GM19452 (cell line): ENCODE measurements at regions not wholly inside any gene's neighbourhood (a gene's known extent, or its start where the extent isn't known, plus 50 kb on each side); places are given as distances from the start of the nearest gene placed in this dataset.

Source experiments
- ATAC-seq: cut with Tn5 transposase; IDR thresholded peaks from one replicate; pipeline ENCODE4 v1.9.1; 2021; ENCODE audit not compliant: unreplicated experiment

DNA sequence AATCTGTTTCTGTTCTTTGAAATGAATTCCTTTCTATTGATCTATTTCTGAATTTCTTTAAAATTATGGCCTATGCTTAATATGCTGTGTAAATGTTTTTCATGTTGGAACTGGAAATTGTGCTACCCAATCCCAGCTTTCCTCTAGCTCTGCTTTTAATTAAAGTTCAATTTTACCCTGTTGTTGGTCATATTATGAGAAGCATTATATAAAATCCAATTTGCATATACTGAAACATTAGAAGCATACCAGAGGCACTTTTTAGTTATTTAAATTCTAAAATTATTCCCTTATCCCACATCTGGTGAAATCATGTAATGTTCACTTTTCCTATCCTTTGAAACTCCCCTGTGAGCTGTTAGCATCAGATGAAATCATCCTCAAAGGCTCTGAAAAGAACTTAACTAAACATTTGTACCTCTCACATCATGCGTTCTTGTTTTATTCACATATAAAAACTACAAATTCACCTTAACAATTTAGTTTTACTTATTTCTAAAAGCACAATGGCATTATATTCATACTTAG is 160.6 kb upstream of the COL21A1 start:
- ATAC-seq: no peak

DNA sequence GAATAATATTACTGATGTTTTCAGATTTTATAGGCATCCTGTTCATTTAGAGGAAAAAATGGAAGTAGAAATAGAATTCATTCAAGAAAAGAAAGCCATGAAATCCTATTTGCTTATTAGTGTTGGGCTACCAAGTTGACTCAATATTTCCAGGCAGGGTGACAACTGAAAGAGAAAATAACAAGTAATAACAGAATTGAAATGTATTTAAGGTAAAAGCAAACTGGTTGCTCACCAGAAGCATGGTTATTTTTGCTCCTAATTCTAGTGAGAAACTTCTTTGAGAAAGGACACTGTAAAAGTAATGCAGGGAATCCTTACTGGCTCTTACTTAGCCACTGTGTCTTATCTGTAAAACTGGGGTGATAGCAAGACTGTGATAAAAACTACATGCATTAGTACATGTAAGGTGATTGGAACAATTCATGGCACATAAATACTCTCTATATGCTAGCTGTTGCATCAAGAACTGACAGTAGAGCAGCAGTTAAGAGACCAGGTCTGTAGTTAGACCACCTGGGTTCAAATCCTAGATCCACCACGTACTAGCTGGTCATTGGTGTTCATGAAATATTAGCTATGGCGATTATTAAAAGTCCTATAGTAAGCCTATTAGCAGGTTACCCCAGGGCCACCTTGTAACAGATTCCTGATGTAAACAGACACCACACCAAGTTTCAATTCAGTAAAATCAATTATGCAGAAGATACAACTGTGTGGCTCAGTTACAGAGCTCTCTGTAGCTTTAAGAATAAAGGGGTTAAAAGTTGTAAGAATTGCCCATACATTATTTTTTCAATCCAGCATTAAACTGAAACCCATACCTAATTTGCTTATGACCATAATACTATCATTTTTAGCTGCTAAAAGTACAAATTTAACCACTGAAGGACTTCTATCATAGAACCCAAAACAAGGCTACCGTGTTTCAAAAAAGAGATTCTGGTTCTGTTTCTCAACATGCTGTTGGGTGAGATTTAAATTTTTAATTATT is 159.2 kb upstream of the COL21A1 start:
- ATAC-seq: peak; percentile 75

DNA sequence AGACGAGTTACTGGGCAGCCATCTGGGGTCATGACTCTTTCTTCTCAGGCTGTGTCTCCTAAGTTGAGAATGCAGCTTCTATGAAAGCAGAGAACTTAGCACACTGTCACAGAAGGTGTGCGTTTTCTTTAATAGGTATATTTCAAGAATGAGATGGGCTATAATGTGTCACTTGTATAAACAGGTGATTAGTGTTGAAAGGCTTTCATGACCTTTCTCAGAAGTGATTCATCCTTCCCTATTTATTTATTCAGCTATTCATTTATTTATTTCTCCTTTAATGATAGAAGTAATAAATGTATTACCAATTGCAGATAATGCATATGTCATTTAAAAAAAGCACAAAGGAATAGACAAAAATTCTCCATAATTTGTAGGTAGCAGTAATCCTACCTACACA is 157.2 kb upstream of the COL21A1 start:
- ATAC-seq: no peak

DNA sequence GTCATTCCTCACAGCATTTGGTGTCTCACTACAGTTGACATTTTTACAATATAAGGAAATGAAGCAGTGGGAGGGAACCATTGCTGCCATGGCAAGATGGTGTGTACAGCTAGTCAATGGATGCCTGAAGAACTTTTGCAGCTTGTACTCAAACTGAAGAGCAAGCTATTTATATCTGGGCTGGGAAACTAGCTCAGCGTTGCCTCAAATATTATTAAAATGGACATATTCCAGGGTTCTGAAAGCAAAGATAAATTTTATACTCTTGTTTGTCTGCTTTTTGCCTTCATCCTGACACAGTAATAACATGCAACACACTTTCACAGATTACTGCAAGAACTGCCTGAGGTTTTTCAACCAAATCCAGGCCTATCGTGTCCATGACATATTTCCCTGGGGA is 156.4 kb upstream of the COL21A1 start:
- ATAC-seq: no peak

DNA sequence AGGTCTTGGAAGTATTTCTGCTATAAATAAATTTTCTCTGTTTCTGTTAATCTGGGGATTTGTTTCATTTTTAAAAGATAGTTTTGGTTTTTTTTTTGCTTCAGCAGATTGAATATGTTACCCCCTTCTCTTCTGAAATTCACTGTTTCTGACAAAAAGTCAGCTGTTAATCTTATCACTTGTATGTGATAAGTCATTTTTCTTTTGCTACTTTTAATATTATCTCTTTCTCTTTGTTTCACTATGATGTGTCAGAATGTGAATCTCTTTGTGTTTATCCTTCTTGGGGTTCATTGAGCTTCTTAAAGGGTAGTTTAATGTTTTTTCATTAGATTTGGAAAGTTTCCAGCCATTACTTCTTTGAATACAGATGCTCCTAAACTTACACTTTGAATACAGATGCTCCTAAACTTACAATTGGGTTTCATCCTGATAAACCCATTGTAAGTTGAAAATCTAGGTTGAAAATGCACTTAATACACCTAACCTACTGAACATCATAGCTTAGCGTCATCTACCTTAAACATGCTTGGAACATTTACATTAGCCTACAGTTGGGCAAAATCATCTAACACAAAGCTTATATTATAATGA is 154.2 kb upstream of the COL21A1 start:
- no peak for ATAC-seq

DNA sequence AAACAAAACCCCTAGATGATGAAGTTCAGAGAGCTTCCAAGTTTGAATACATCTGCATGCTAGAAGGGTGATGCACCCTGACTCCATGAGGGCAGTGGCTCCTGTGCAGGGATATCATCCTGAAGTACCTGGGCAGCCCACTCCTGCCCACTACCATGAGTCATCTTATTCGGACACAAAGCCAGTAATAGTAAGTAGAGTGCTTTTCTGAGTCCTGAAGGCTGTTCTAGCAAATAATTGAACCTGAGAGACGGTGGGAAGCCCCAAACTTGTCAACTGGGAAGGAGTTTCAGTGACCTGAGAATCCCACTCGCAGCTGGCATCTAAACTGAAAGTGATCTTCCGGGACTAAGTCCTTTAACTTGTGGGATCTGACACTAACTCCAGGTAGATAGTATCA is 152.9 kb upstream of the COL21A1 start:
- ATAC-seq: no peak

DNA sequence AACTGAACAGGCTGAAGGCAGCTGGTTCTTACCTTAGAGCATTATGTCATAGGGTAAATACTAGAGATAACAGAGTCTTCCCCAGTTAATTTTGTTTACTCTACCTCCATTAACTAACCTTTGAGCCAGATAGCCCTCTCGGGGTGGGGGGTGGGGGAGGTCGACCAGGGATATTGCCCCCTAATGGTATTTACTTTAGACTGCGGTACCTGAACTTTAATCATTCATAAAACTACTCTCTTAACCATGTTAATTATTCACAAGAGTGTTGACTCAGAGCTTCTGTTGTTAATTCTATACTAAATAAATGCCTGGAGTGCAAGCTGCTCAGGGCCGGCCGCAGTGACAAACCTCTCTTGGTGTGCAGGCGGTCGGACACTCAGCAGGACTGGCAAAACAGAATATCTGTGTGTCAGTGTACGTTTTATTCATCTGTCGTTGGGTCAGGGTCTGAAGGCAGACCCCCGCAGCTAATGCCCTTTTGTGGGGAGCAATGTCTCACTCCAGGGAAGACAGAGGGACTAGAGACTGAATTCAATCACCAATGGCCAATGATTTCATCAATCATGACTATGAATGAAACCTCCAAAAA is 152.4 kb upstream of the COL21A1 start:
- no peak for ATAC-seq

DNA sequence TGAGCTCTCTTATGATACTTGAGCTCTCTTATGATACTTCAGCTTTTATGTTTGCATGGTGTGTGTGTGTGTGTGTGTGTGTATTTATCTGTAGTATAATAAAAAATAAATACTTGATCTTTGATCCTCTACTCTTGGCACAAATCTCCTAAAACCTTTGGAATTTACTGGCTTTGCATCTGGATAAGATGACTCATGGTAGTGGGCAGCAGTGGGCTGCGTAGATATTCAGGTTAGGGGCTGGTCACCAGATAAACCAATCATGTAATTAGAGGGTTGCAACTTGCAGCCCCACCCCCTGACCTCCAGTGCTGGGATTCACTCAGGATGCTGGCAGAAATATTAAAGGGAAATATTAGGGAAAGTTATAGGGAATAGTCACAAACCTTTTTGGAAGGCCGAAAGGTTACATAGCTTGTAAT is 151.9 kb upstream of the COL21A1 start:
- ATAC-seq: no peak

DNA sequence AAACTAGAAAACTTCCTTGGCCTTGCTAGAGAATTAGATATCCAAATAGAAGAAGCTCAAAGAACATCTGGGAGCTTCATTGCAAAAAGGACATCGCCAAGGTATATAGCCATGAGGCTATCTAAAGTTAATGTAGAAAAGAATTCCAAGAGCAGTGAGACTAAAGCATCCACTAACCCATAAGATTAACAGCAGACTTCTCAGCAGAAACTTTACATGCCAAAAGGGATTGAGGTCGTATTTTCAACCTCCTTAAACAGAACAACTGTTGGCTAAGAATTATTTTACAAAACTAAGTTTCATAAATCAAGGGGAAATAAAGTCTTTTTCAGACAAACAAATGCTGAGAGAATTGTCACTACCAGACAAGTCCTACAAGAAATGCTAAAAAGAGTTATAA is 149.1 kb upstream of the COL21A1 start:
- no peak for ATAC-seq

DNA sequence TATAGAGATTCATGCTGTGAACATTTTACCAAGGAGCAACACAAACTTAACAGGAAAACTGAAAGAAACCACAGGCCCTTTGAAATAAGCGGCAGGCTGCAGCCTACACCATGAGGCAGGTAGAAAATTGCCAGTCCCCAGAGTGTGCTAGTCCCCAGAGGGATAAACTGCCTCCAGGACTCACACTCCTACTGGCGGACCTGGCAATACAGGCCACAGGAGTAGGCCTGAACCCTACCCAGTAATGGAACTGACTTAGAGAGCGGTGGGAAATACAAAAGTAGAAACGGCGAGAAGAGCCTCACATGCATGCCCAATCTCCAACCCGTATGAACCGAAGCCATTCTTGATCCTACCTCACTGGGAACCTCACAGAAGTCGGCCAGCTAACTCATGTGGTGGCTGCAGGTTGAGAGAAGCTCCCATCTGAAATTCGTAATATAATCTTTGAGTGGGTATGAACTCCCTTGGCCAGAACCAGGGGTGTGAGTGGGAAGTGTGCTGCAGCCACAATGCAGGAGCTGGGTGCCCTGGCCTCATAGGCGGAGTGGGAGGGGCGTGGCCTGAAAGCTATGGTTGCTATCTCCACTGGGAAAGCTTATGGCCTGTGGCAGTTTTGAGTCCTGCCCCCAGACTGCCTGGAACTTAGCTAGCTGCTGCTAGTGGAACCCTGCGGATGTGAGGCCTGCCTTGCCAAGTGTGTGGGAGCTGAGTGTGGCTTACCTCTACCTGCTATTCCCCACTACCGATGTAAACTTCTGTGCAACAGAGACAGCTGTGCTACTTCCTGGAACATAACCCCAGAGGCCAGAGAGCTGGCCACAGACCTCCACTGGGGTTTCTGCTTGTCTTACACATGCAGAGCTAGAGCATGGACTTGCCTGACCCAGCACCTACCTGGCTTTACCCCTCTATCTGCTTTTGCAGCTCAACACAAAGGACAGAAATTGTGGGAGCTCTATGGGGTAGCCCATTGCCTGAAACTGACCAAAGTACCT is 146.5 kb upstream of the COL21A1 start:
- ATAC-seq: peak; percentile 56

DNA sequence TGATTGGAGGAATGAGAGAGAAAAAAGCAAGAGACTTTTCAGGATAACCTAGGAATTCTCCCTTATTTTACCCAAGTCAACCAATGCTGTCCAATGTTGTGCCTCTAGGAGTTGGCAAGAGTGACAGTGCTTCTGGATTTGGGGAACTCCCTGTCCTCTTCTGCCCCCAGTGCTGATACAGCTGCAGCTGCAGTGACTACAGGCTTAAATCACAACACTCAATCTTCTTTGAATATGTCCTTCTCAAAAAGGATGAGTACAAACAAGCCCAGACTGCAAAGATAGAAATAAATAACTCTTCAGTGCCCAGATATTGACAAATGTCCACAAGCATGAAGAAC is 141.0 kb upstream of the COL21A1 start:
- ATAC-seq: no peak

DNA sequence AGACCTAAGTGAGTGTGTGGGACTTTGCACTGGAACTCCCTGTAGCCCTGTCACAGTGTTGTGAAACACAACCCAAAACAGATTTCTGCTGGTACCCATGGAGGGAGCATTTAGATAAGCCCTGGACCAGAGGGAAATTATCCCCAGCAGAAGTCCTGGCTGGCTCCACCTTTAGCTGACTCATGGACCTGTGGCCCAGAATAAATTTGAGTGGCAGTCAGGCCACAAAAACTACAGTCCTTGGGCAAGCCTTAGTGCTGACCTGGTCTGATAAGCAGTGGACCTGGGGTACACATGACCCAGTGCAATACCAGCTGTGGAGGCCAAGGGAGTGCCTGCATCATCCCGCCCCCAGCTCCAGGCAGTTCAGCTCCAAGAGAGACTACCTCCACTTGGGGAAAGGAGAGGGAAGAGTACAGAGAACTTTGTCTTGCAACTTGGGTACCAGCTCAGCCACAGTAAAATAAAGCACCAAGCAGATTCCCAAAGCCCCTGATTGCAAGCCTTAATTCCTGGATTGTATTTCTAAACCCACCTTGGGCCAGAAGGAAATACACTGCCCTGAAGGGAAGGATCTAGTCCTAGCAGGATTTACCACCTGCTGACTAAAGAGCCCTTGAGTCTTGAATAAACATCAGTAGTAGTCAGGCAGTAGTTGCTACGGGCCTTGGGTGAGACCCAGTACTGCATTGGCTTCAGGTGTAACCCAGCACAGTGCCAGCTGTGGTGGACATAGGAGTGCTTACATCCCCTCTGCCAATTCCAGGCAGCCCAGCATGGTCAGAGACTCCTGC is 140.4 kb upstream of the COL21A1 start:
- no peak for ATAC-seq

DNA sequence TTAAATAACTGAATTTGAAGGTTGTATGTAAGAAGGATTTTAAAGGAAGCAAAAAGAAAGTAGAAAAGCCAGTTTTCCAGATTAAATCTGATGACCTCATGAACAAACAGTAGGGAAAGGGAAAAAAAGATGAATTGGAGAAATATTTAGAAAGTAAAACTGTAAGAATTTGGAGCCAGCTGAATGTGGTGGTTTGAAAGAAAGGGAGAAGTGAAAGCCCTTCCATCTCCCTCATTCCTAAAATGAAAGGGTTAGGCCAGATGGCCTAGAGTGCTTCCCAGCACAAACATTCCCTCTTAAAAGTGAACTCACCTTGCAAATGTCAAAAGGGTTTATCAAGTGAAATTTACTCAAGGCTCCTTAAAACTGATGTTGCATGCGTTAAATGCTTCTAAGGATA is 139.3 kb upstream of the COL21A1 start:
- ATAC-seq: no peak

DNA sequence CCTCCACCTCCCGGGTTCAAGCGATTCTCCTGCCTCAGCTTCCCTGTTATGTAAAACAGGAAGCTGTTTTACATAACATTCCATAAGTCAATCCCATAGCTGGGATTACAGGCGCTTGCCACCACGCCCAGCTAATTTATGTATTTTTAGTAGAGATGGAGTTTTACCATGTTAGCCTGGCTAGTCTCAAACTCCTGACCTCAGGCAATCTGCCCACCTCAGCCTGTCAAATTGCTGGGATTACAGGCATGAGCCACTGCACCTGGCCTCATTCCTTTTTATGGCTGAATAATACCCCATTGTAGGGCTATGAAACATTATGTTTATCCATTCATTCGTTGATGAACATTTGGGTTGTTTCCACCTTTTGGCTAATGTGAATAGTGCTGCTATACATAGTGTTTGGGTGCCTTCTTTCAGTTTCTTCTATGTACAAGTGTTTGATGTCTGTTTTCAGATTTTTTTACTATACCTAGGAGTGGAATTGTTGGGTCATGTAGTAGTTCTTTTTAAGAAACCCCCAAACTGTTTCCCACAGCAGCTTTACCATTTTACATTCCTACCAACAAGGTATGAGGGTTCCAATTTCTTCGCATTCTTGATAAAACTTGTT is 138.7 kb upstream of the COL21A1 start:
- ATAC-seq: no peak

DNA sequence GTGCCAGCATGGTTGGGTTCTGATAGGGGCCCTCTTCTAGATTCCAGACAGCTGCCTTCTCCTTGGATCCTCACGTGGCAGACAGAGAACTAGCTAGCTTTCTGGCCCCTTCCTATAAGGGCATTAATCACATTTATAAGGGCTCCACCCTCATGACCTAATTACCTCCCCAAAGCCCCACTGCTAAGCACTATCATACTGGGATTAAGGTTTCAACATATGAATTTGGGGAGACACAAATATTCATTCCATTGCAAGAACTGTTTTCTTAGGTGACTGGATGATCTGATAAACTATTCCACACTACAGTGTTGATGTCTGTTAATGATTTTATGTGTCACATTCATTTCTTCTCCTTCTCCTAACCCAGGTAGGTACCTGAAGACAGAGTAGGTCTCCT is 135.8 kb upstream of the COL21A1 start:
- no peak for ATAC-seq

DNA sequence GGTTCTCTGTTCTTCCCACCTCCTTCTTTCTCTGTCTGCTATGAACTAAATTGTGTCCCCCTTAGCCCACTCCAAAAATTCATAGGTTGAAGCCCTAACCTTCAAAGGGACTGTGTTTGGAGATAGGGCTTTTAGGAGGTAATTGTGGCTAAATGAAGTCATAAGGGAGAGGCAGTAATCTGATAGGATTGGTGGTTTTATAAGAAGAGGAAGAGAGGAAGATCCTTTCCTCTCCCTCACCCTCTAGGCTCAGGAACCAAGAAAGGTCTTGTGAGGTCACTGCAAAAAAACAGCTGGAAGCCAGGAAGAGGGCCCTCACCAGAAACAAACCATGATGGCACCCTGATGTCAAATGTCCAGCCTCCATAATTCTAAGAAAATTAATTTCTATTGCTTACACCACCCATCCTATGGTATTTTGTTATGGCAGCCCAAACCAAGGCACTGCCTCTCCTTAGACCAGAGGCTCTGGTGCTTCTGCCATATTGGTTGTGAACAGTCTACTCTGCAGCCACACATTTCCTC is 135.1 kb upstream of the COL21A1 start:
- ATAC-seq: no peak

DNA sequence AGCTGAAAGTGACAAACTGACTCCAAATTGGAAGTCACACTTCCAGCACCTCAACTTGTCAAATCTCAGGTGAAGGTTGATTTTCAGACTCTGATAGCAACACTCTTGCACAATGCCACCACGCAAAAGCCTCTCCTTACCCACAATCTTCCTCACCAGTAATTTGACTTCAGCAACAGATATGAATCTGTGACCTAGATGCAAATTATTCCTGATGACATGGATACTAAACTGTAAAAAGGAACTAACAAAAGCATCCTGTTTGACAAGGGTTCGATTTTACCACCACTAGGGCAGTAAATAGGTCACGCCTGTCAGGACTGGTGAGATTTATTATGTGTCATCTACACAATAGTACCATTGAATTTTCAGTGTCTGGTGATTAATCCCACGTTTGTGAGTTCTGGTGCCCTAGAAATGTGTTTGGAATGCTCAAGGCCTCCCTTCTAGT is 134.4 kb upstream of the COL21A1 start:
- no peak for ATAC-seq

DNA sequence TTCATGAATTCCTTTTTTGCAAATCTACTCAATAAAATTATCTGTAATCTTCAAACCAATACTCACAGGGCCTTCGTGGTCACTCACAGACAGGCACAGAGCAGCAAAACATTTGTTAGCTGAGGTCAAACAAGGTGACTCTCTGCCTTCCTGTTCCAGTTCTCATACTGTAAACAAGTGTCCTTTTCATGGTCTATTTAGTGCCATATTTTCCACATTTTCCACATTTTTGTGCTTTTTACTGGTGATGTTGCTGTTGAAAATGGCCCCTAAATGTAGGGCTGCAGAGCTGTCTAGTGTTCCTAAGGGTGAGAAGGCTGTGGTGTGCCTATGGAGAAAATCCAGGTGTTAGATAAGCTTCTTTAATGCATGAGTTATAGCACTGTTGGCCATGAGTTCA is 133.1 kb upstream of the COL21A1 start:
- no peak for ATAC-seq

DNA sequence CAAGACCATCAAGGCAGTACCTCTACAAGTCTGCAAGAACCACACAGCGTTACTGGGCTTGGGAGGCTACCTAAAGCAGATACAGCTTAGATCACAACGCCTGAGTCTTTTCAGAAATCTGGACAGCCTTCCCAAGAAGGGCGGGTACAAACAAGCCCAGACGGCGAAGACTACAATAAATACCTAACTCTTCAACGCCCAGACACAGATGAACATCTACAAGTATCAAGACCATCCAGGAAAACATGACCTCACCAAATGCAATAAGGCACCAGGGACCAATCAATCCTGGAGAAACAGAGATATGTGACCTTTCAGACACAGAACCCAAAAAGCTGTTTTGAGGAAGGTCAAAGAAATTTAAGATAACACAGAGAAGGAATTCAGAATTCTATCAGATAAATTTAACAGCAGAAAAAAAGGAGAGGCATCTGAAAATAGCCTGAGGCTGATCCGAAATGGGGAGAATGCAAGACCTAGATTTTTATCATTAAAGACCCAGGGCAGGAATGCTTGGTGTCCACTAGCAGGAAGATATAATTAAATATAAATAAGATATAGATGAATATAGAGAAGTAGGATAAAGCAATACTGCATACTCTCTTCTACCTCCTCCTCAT is 131.7 kb upstream of the COL21A1 start:
- ATAC-seq: no peak
